ENCODE measurements at regions not wholly inside any gene's neighbourhood (a gene's known extent, or its start where the extent isn't known, plus 50 kb on each side); places are given as distances from the start of the nearest gene placed in this dataset.

DNA sequence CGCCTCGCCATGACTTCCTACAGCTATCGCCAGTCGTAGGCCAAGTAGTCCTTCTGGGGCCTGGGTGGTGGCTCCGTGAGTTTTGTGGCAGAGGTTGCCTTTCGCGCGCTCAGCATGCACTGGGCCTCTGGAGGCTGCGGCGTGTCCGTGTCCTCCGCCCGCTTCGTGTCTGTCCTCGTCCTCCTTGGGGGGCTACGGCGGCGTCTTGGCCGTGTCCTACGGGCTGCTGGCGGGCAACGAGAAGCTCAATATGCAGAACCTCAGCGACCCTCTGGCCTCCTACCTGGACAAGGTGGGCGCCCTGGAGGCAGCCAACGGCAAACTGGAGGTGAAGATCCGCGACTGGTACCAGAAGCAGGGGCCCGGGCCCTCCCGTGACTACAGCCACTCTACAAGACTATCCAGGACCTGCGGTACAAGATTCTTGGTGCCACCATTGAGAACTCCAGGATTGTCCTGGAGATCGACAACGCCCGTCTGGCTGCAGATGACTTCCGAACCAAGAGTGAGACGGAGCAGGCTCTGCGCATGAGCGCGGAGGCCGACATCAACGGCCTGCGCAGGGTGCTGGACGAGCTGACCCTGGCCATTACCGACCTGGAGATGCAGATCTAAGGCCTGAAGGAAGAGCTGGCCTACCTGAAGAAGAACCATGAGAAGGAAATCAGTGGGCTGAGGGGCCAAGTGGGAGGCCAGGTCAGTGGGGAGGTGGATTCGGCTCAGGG, 296.3 kb downstream of the OGFRL1 start:
- ATAC-seq: no peak
- TF ChIP-seq, protein P1, sequence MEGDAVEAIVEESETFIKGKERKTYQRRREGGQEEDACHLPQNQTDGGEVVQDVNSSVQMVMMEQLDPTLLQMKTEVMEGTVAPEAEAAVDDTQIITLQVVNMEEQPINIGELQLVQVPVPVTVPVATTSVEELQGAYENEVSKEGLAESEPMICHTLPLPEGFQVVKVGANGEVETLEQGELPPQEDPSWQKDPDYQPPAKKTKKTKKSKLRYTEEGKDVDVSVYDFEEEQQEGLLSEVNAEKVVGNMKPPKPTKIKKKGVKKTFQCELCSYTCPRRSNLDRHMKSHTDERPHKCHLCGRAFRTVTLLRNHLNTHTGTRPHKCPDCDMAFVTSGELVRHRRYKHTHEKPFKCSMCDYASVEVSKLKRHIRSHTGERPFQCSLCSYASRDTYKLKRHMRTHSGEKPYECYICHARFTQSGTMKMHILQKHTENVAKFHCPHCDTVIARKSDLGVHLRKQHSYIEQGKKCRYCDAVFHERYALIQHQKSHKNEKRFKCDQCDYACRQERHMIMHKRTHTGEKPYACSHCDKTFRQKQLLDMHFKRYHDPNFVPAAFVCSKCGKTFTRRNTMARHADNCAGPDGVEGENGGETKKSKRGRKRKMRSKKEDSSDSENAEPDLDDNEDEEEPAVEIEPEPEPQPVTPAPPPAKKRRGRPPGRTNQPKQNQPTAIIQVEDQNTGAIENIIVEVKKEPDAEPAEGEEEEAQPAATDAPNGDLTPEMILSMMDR (IDR thresholded peaks at IDR 0.05): no peak
- H3K27ac ChIP-seq: no peak overlapping the region
- no peaks in the 10 kb centered on the region for H3K9me3 ChIP-seq
- no peaks in the 10 kb centered on the region for H3K36me3 ChIP-seq
- H3K27me3 ChIP-seq: no peaks in the 10 kb centered on the region
- no peaks in the 10 kb centered on the region for H3K4me1 ChIP-seq
- peak; percentile 61 for DNase-seq
- H3K4me3 ChIP-seq: no peak overlapping the region
- intact Hi-C loops (cut with DNase I): no loop called here

DNA sequence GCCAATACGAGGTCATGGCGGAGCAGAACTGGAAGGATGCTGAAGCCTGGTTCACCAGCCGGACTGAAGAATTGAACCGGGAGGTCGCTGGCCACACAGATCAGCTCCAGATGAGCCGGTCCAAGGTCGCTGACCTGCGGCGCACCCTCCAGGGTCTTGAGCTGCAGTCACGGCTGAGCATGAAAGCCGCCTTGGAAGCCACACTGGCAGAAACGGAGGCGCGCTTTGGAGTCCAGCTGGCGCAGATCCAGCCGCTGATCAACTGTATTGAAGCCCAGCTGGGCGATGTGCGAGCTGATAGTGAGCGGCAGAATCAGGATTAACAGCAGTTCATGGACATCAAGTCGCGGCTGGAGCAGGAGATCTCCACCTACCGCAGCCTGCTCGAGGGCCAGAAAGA, 296.9 kb downstream of the OGFRL1 start:
- intact Hi-C loops (cut with DNase I): no loop called here
- Histone ChIP-seq H3K27me3 (no peaks in the 10 kb centered on the region), H3K27ac (no peak overlapping the region), H3K9me3 (no peaks in the 10 kb centered on the region), H3K4me1 (no peaks in the 10 kb centered on the region), H3K4me3 (no peak overlapping the region), H3K36me3 (no peaks in the 10 kb centered on the region)
- TF ChIP-seq, protein P1 (IDR thresholded peaks at IDR 0.05): no peak
- ATAC-seq (no peak), DNase-seq (peak; percentile 46)

DNA sequence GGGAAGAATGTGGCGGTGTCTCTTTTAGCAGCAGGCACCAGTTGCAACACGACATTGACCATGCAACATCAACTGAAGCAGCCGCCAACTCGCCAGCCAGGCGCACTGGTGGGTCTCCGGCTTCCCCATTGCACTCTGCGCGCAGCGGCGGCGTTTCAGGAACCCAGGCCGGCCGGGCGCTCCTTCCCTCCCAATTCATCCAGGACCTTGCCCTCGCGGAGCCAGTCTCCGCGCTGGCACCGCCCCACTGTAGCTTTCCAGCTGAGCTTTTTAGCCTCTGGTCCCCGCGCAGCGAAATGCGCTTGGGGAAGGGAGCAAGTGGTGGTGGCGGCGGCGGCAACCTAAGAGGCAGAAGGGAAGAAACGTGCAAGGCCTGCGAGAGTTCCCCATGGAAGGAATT, 297.9 kb upstream of the RIMS1 start:
- ATAC-seq (no peak), DNase-seq (peak; percentile 48)
- TF ChIP-seq, protein P1 (IDR thresholded peaks at IDR 0.05): no peak
- no peak overlapping the region for H3K27ac ChIP-seq
- intact Hi-C loops (cut with DNase I): no loop called here
- no peaks in the 10 kb centered on the region for H3K27me3 ChIP-seq
- H3K4me3 ChIP-seq: no peak overlapping the region
- H3K9me3 ChIP-seq: no peaks in the 10 kb centered on the region
- H3K36me3 ChIP-seq: no peaks in the 10 kb centered on the region
- no peaks in the 10 kb centered on the region for H3K4me1 ChIP-seq

- Histone ChIP-seq H3K27me3 (no peaks in the 10 kb centered on the region), H3K9me3 (no peaks in the 10 kb centered on the region), H3K27ac (no peak overlapping the region), H3K4me1 (no peaks in the 10 kb centered on the region), H3K36me3 (no peaks in the 10 kb centered on the region), H3K4me3 (no peak overlapping the region)
- no peak for ATAC-seq
- intact Hi-C loops (cut with DNase I): no loop called here
- TF ChIP-seq, protein P1 (IDR thresholded peaks at IDR 0.05): no peak
- DNase-seq: no peak
These were observed 297.1 kb upstream of the RIMS1 start for GRCh38 chr6:71589254-71589653.

DNA sequence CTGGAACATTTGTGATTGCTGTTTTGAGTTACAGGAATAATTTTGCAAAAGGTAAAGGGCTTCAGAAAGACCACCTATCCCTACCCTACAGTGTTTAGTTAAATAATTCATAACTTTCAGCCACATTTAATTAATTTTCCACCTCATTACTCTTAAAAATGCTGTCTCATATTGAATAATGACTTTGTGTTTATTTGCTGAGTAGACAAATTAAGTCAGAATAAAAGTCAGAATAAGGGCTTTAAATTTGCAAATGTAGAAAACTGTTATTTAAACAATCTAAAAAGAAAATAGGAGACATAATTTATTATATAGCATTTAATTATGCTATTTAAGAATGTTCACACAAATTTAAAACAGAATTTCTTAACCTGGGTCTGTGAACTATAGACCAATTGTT, 293.7 kb upstream of the RIMS1 start:
- TF ChIP-seq, protein P1 (IDR thresholded peaks at IDR 0.05): no peak
- H3K27ac ChIP-seq: no peak overlapping the region

GRCh38 chr6:71599359-71599758, 287.0 kb upstream of the RIMS1 start:
- no peak overlapping the region for H3K27ac ChIP-seq
- no peaks in the 10 kb centered on the region for H3K9me3 ChIP-seq
- H3K4me1 ChIP-seq: no peaks in the 10 kb centered on the region

More for the DNA sequence above, 293.7 kb upstream of the RIMS1 start:
- intact Hi-C loops (cut with DNase I): no loop called here
- Histone ChIP-seq H3K9me3 (no peaks in the 10 kb centered on the region), H3K4me1 (no peaks in the 10 kb centered on the region), H3K4me3 (no peak overlapping the region), H3K36me3 (no peaks in the 10 kb centered on the region), H3K27me3 (no peaks in the 10 kb centered on the region)
- DNase-seq (no peak), ATAC-seq (no peak)

More at GRCh38 chr6:71599359-71599758, 287.0 kb upstream of the RIMS1 start:
- TF ChIP-seq, protein P1 (IDR thresholded peaks at IDR 0.05): no peak
- ATAC-seq (no peak), DNase-seq (no peak)
- no peak overlapping the region for H3K4me3 ChIP-seq
- H3K27me3 ChIP-seq: no peaks in the 10 kb centered on the region
- H3K36me3 ChIP-seq: no peaks in the 10 kb centered on the region
- intact Hi-C loops (cut with DNase I): no loop called here

All from upper lobe of right lung (tissue), 1 donor.